ENCODE measurements at regions not wholly inside any gene's neighbourhood (a gene's known extent, or its start where the extent isn't known, plus 50 kb on each side); places are given as distances from the start of the nearest gene placed in this dataset.
"Not testable (repeated sequence)": the region's sequence is repeated elsewhere in the genome, so short reads cannot be mapped to it uniquely, and the experiment has no call there.

DNA sequence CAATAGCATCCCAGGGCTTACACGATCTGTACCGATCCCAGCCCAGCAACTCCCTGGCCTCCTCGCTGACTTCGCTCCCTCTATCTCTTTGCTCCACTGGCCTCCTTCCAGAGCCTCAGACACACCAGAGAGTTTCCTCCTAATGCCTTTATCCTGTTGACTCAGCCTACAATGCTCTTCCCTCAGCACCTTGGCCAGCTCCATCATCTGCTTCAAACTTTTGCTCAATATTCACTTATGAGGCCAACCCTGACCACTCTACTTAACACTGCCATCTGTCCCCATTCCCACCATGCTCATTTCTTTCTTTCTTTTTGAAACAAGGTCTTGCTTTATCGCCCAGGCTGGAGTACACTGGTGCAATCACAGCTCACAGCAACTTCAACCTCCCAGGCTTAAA, 180.9 kb downstream of the CEP170 start:
- intact Hi-C loops (cut with micrococcal nuclease), result not testable (repeated sequence)

DNA sequence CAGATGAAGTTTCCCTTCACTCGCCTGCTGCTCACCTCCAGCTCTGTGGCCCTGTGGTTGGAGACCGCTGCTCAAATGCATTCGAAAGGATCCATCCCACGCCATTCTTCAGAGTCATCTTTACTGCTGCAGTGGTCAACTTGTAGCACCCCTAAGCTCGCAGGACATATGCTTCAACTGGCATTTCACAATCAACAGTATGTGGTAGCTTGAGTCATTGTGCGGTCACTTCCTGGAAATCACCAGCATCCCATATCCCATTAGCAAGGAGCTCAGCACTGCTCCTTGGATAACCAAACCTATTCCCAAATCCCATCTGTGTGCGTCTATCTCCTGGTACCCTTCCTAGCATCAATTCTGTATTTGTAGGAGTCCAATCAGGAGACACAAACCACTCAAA, 188.0 kb downstream of the CEP170 start:
- intact Hi-C loops (cut with micrococcal nuclease), result not testable (repeated sequence)

DNA sequence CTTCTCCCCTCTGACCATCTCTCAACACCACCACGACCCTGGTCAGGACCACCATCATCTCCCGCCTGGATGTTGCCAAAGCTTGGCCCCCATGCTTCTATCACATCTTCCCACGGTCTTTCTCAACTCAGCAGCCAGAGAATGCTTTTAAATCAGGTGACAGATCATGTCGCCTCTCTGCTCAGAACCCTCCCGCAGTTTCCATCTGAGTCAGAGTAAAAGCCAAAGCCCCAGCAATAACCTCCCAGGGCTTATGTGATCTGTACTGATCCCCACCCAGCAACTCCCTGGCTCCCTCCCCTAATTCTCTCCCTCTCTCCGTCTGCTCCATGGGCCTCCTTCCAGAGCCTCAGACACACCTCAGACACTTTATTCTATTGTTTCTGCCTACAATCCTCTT, 193.1 kb downstream of the CEP170 start:
- intact Hi-C loops (cut with micrococcal nuclease), result not testable (repeated sequence)

DNA sequence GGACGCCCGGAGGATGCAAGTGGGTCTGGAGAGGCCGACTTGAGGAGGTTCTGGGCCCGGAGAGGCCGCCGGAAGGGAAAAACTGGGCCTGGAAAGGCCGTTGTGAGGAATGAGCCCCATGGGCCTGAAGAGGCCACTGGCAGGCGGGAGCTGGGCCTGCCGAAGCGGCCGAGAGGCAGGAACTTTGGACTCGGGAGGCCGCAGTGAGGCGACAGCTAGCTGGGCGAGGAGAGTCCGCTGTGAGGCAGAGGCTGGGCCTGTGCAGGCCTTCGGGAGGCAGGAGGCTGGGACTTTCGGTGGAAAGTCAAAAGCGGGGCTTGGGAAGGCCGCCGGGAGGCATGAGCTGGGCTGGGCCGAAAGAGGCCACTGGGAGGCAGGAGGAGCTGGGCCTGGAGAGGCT, 199.6 kb downstream of the CEP170 start:
- intact Hi-C loops (cut with micrococcal nuclease), result not testable (repeated sequence)

DNA sequence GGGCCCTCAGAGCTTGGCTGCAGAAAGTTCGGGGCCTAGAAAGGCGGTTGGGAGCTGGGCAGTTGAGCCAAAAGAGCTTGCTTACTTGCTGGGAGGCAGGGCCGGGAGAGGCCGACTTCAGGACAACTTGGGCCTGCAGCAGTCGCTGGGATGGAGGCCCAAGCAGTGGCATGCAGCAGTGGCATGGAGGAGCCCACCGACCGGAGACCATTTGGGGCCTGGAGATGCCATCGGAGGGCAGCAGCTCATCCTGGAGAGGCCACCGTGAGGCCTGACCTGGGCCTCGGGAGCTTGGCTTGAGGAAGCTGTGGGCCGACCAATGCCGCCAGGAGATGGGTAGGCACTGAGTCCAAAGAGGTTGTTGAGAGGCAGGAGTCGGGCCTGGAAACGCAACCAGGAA, 200.0 kb downstream of the CEP170 start:
- intact Hi-C loops (cut with micrococcal nuclease), result not testable (repeated sequence)

DNA sequence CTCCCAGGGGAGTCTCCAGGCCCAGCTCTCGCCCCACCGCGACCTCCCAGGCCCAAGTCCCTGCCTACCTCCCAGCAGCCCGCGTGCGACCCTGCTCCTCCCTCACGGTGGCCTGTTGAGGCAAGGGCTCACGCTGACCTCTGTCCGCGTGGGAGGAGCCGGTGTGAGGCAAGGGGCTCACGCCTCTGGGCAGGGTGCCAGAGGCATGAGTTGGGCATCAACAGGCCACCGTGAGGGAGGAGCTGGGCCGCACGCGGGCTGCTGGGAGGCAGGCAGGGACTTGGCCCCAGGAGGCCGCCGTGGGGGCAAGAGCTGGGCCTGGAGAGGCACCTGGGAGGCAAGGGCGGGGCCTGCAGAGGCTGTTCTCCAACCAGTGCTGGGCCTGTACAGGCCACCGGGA, 200.4 kb downstream of the CEP170 start:
- intact Hi-C loops (cut with micrococcal nuclease), result not testable (repeated sequence)

DNA sequence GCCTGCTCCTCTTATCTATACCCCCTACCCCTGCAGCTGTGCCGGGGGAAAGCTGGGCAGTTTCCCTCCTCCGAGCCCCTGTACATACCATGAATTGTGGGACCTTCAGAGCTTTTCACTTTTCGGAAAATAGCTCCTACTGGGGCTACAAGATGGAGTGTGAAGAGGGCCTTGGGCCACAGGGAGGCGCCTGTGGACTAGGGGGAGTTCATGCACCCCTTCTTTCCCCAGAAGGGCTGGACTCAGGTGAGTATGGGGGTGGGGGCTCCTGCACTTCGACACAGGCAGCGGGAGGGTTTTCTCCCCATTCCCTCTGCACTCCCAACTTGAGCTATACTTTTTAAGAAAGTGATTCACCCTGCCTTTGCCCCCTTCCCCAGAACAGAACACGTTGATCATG, 202.0 kb downstream of the CEP170 start:
- intact Hi-C loops (cut with micrococcal nuclease), result not testable (repeated sequence)

DNA sequence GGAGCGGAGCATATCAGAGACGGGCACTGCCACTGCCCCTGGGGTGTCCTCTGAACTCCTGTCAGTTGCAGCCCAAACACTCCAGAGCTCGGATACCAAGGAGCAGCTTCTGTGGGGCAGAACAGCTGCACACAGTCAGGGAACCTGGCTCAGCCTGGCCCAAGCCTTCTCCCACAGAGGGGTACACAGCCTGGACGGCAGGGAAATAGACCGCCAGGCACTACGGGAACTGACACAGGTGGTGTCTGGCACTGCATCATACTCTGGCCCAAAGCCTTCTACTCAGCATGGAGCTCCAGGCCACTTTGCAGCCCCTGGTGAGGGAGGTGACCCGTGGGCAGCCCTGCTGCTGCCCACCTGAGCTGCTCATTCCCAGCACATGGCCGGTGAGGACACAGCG, 204.5 kb downstream of the CEP170 start:
- intact Hi-C loops (cut with micrococcal nuclease), result not testable (repeated sequence)

DNA sequence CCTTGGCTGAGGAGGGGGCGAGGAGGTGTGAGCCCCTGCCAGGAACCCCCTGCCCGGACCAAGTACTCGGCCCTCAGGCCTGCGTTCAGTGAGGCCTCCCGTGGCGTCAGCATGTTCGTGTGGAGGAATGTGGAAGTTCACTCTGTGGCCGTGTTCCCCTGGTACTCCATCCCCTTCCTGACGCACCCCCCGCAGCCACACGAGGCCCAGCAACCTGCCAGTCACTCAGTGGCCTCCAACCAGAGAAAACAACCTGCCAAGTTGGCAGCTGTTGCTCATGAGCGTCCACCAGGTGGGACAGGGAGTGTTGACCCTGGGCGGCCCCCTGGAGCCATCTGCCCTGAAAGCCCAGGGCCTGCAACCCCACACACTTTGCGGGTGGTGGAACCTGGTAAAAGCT, 205.4 kb downstream of the CEP170 start:
- intact Hi-C loops (cut with micrococcal nuclease), result not testable (repeated sequence)

DNA sequence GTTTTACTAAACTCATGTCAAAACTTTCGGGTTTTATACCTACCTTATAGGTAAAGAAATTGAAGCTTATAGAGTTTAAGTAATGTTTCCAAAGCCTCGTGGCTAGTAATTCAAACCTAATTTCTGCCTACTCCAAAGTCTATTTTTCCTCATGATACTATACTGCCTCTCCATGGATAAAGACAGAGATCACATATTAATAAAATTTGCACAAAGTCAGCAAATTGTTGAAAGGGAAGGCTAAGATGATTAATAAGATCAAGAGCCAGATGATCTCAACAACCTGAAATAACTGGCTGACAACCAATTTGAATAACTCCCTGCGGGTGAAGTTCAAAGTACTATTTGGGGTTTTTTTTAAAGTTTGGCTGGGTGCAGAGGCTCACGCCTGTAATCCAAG, 233.7 kb downstream of the CEP170 start:
- intact Hi-C loops (cut with micrococcal nuclease), result not testable (repeated sequence)

DNA sequence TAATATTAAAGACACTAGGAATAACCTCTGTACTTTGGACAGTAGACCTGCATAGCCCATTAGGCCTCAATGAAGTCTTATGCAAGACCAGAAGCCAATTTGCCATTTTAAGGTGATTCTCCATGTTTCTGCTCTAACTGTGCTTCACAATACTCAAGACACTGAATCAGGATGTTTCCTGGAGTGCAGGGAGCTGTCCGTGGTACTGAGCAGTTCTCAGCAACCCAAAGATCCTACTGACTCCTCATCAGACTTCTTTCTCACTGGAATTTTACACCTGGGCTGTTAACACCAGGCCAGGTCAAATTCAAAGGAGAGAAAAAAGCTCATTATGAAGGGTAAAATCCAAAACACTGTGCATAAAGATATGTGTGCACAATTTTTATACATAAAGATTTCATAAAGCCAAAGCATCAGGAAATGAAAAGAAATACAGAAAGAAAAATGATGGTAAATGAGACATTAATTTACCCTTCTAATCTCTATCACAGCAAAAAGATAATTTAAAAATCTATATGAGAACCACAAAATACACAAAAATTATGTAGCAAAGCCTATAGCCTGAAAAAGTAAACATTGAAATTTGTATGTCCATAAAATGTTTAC, 235.9 kb downstream of the CEP170 start:
- intact Hi-C loops (cut with micrococcal nuclease), result not testable (repeated sequence)

DNA sequence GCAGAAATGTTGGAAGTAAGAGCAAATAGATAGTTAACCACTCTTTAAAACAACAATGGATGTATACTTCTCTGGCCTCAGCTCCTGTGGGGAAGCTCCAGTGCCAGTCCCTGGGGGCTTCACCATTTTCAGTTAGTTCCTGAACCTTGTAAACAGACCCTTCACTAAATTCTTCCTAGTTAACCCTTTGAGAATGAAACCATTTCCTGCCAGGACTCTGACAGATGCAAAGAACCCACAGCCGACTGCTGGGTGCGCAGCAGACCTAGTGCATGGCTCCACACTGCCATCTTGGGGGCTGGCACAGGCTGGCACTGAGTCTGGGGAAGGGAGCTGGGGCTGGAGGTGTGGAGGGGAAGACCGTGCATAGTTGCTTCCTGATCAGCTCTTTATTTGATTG, 244.4 kb downstream of the CEP170 start:
- intact Hi-C loops (cut with micrococcal nuclease), result not testable (repeated sequence)

DNA sequence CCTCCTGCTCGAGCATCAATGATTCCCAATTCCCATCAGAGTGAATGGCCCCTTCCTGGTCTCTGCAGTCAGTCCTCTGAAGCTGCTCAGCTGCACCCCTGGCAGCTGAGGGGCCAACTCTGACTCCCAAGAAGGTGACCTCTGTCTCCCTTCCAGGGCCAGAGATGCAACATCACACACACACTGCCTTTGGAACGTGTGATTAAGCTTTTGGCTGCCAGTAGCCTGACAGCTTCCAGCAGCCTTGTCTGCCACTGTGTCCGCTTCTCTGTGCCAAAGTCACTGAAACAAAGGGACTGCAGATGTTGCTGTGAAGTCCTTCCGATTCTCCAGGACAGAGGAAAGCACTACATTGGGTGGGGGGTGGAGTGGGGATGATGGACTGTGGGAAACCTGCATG, 254.1 kb downstream of the CEP170 start:
- intact Hi-C loops (cut with micrococcal nuclease), result not testable (repeated sequence)

DNA sequence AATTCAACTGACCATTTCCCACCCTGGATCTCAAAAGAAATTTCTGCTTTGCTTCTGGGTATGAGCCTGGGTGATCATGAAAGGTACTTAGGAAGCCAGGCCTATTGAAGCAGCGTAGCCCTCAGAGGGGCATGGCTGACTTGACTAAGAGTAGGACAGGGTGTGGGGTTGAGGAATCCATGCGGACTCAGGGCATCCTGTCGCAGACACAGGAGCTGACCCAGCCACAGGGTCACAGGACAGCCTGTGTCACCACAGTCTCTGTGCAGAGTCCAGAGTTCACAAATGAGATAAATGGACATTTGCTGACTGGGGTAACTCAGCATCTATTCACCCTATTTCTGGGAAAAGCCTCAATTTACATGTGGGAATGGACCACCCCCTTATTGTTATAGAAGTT, 262.3 kb downstream of the CEP170 start:
- intact Hi-C loops (cut with micrococcal nuclease), result not testable (repeated sequence)

DNA sequence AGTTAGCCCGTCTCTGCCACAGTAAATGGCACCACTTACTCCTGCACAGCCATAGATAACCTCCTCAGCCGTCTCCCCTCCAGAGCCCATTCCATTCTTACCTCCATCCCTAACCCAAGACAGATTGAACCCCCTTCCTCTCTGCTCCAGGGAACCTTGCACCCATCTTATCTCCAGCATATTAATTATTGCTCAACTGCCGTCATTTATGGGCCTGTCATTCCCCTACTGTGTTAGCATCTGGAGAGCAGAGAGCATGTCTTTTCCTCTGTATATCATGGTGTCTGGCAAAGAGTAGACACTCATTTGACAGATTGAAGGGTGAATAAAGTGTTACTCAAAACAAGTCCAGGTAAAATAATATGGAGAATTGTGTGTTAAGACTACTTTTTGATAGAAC, 270.0 kb downstream of the CEP170 start:
- intact Hi-C loops (cut with micrococcal nuclease), result not testable (repeated sequence)

DNA sequence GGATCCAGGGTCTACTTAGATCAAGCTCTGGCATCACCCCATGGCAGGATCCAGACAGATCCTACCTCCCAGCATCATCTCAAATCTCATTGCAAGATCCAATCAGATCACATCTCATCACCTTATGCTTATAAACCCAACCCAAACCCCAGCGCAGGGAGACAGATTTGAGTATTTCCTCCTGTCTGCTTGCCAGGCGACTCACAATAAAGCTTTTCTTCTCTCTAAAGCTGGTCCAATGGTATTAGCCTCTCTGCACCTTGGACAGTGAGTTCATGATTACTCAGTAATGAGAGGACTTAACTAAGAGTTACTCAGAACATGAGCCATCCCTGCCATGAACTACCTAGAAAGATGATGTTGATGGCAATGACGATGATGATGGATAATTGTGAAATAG, 281.7 kb downstream of the CEP170 start:
- intact Hi-C loops (cut with micrococcal nuclease), result not testable (repeated sequence)

DNA sequence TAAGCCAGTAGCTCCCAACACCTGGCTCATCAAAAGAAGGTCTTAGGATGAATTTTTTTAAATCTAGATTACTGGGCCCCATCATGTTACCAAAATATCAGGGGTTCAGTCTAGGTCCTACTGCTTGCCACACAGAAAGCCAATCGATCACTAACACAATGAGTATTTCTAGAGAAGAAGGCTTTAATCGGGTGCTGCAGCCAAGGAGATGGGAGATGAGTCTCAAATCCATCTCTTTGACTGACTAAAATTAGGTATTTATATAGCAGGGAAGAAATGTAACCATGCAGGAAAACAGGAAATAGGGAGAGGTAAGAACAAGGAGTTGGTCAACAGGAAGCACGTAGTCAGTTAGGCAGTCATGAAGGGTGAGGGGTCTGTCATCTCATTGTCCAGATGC, 288.2 kb downstream of the CEP170 start:
- intact Hi-C loops (cut with micrococcal nuclease), result no loop called here

DNA sequence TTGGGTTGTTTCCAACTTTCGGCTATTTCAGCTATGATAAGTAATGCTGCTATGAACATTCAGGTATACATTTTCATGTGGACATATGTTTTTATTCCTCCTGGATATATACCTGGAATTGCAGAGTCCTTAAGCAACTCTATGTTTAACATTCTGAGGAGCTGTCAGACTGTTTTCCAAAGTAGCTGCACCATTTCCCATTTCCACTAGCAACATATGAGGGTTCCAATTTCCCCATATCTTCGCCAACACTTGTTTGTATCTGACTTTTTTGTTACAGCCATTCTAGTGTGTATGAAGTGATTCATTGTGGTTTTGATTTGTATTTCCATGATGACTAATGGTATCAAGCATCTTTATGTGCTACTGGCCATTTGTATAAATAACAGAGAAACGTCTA, 295.7 kb downstream of the CEP170 start:
- intact Hi-C loops (cut with micrococcal nuclease), result not testable (repeated sequence)

DNA sequence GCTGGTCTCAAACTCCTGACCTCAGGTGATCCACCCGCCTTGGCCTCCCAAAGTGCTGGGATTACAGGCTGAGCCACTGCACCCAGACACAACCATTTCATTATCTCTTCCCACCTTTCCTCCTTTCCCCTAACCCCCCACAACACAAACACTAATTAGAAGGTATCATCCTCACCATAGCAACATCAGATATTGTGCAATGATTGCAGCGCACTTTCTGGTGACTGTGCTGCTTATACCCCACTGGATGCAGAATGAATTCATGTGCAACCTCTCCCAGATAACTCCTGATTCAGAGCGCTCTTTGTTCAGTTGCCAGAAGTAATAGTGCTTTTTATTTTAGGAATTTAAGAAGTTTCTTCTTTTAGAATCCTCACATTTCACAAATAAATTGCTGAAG, 300.1 kb downstream of the CEP170 start:
- intact Hi-C loops (cut with micrococcal nuclease), result not testable (repeated sequence)

DNA sequence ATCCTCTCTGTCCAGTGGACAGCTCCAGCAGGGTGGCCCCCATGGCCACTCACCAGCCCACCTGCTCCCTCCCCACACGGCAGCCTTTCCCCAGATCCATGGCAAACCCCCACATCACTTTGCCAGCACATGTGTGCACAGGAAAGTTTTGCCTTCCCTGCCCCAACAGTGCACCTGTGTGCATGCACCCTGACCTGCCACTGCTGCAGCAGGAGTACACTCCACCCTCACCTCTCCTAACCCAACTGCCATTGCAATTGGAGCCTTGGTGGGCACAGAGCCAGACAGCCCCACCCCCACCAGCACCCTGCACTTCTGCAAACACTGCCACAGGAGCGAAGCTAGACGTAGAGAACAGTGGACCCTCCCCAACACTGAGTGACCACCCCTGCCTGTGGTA, 308.9 kb downstream of the CEP170 start:
- intact Hi-C loops (cut with micrococcal nuclease), result no loop called here

DNA sequence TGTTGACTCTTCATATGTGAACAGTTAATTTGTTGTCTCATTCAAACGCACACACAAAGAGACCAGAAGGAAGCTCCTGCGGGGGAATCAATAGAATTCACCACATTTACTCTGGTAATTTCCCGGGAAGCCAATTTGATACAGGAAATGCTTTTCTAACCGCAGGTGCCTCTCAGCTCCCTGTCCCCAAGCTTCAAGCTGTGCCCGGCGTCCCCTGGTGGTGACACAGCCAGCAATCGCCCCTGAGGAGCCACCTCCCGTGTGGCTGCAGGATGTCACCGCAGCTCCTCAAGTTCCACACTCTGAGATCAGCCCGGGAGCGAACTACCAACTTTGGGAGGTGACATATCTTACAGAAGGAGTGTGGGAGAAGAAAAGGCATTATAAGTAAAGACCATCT, 318.4 kb downstream of the CEP170 start:
- intact Hi-C loops (cut with micrococcal nuclease), result not testable (repeated sequence)

DNA sequence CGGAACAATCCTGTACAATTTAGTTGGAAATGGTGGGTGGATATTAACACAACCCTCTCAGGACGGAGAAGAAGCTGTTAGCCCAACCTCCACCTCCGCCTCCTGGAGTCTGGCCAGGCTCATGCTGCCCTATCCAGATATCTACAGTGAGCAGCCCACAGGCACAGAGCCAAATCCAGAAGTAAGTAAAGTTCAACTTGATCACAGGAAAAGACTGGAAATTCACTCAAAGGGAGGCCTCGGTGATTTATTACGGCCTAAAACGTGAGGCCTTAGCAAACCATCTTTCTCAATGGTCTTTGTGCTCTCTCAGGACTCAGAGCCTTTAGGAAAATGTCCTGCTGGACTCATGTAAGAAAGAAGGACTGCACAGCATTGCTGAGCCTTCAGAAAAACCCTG, 330.4 kb downstream of the CEP170 start:
- intact Hi-C loops (cut with micrococcal nuclease), result not testable (repeated sequence)

DNA sequence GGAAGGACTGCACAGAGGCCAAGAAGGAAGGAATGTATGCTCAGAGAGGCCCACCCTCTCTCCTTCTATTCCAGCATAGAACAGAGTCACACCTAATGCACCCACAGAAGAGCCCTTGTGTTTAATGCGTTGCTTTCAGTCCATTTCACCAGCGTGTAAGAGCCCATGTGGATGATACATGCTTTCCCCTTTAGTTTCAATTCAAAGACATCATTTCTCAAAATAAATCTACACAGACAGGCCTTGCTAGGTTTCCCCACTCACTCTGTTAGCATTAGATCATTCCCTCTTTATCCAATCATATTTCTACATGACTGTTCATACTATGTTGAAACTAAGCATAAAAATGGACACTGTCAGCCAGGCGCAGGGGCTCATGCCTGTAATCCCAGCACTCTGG, 331.5 kb downstream of the CEP170 start:
- intact Hi-C loops (cut with micrococcal nuclease), result not testable (repeated sequence)

DNA sequence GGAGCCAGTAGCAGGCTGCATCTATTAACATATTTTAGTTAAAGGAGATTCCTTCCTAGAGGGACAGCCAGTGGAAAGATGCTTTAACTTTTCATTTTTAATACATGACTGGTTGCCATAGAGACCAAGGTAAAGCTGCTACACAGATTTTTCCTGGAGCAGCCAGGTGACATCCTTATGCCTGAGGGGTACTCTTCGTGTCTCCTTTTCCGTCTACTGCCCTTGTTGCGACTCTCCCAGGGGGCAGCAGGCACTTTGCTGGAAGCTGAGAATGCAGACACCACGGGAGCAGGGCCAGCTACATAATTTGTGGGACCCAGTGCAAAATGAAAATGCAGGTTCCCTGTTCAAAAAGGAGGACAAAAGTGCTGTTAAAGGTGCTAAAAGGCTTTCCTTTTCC, 340.4 kb downstream of the CEP170 start:
- intact Hi-C loops (cut with micrococcal nuclease), result not testable (repeated sequence)
